ENCODE measurements at regions not wholly inside any gene's neighbourhood (a gene's known extent, or its start where the extent isn't known, plus 50 kb on each side); places are given as distances from the start of the nearest gene placed in this dataset.

DNA sequence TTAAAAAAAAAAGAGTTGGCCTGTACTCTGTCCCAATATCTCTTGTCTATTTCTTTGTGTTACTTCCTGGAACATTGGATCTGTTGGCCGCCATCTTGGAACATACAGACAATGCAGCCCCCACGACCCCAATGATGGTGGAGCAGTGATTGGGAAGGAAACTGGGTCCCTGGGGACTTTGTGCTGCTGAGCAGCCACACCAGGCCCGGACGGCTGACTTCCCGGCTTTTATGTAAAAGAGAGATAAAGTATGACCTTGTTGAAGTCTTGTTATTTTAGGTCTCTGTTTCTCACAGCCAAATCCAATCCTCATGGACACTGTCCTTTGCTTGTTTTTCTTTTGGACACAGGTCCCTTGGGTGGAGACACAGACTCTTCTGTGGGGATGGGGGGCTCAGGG is 204.5 kb downstream of the SALL1 start:
- peaks cover 11% of the 10 kb centered on the region for H3K27me3 Mint-ChIP-seq
- H3K36me3 Mint-ChIP-seq = no peaks in the 10 kb centered on the region
- no peak for TF ChIP-seq CTCF (conservative IDR thresholded peaks at IDR 0.05)

GRCh38 chr16:50946098-50946497 is 204.2 kb downstream of the CYLD start:
- Mint-ChIP-seq H3K4me1 (ENCODE audit: unreplicated experiment) (peaks cover 9% of the 10 kb centered on the region), H3K36me3 (no peaks in the 10 kb centered on the region)

More for the DNA sequence above, 204.5 kb downstream of the SALL1 start:
- H3K4me1 Mint-ChIP-seq (ENCODE audit: unreplicated experiment) = peaks cover 9% of the 10 kb centered on the region
- DNase-seq (ENCODE audit: extremely low spot score, unreplicated experiment) = no peak
- no peak overlapping the region for H3K27ac Mint-ChIP-seq
- no peak overlapping the region for H3K4me3 Mint-ChIP-seq
- H3K9me3 Mint-ChIP-seq = no peaks in the 10 kb centered on the region

GRCh38 chr16:50945171-50945570 is 203.3 kb downstream of the CYLD start:
- H3K4me3 Mint-ChIP-seq = no peak overlapping the region
- no peak for DNase-seq (ENCODE audit: extremely low spot score, unreplicated experiment)
- no peaks in the 10 kb centered on the region for H3K36me3 Mint-ChIP-seq
- peaks cover 11% of the 10 kb centered on the region for H3K27me3 Mint-ChIP-seq
- no peak for TF ChIP-seq CTCF (conservative IDR thresholded peaks at IDR 0.05)
- no peak overlapping the region for H3K27ac Mint-ChIP-seq
- H3K4me1 Mint-ChIP-seq (ENCODE audit: unreplicated experiment) = peaks cover 9% of the 10 kb centered on the region
- no peaks in the 10 kb centered on the region for H3K9me3 Mint-ChIP-seq

More at GRCh38 chr16:50946098-50946497, 204.2 kb downstream of the CYLD start:
- no peak for DNase-seq (ENCODE audit: extremely low spot score, unreplicated experiment)
- Mint-ChIP-seq H3K27ac (no peak overlapping the region), H3K9me3 (no peaks in the 10 kb centered on the region), H3K4me3 (no peak overlapping the region), H3K27me3 (peaks cover 11% of the 10 kb centered on the region)
- no peak for TF ChIP-seq CTCF (conservative IDR thresholded peaks at IDR 0.05)

DNA sequence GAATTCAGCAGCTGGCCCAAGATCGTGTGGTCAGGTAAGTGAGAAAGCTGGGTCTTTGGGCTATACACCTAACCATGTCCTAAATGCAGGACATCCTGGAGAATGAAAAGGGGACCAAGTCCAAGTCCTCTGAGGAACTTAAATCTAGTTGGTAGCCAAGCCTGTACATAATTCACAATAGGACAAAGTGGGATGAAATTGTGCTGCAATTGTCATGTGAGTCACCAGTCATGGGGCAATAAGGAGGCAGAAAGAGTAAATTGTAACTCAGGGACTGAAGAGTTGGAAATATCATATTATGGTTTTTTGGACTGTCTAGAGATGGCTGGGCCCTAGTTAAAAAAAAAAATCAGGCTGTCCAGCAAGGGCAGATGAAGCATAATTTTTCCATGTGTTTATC is 202.6 kb downstream of the CYLD start:
- Mint-ChIP-seq H3K27ac (no peak overlapping the region), H3K4me3 (no peak overlapping the region), H3K36me3 (no peaks in the 10 kb centered on the region), H3K27me3 (peaks cover 11% of the 10 kb centered on the region), H3K4me1 (ENCODE audit: unreplicated experiment) (peaks cover 9% of the 10 kb centered on the region), H3K9me3 (no peaks in the 10 kb centered on the region)
- no peak for TF ChIP-seq CTCF (conservative IDR thresholded peaks at IDR 0.05)
- no peak for DNase-seq (ENCODE audit: extremely low spot score, unreplicated experiment)

DNA sequence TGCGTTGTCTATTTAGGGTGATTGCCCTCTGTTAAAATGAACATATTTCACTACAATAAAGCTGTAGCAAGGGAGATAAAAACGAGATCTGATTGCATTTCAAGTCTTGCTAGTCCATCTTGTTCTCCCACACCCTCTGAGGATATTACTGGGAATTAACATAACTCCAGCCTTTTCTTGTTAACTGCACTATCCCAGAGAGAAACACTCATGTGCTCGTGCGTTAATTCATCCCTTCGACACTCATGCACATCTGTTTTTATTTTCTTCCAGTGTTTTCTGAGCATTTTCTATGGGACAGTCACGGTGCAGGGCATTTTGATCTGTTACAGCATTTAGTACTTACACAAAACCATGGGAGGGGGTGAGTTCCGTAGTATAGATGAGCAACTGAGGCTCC is 202.1 kb downstream of the CYLD start:
- Mint-ChIP-seq H3K27ac (no peak overlapping the region), H3K4me3 (no peak overlapping the region), H3K36me3 (no peaks in the 10 kb centered on the region), H3K27me3 (peaks cover 9% of the 10 kb centered on the region), H3K4me1 (ENCODE audit: unreplicated experiment) (peaks cover 9% of the 10 kb centered on the region), H3K9me3 (no peaks in the 10 kb centered on the region)
- no peak for TF ChIP-seq CTCF (conservative IDR thresholded peaks at IDR 0.05)
- DNase-seq (ENCODE audit: extremely low spot score, unreplicated experiment) = no peak

- no peaks in the 10 kb centered on the region for H3K36me3 Mint-ChIP-seq
- peaks cover 5% of the 10 kb centered on the region for H3K27me3 Mint-ChIP-seq
- no peak for TF ChIP-seq CTCF (conservative IDR thresholded peaks at IDR 0.05)
- no peaks in the 10 kb centered on the region for H3K9me3 Mint-ChIP-seq
- H3K4me3 Mint-ChIP-seq = no peak overlapping the region
- no peak overlapping the region for H3K27ac Mint-ChIP-seq
- DNase-seq (ENCODE audit: extremely low spot score, unreplicated experiment) = no peak
- H3K4me1 Mint-ChIP-seq (ENCODE audit: unreplicated experiment) = peaks cover 9% of the 10 kb centered on the region
Measured at GRCh38 chr16:50942143-50942542, 200.3 kb downstream of the CYLD start.

Data from type B pancreatic cell (in vitro differentiated cells).